ENCODE measurements at regions not wholly inside any gene's neighbourhood (a gene's known extent, or its start where the extent isn't known, plus 50 kb on each side); places are given as distances from the start of the nearest gene placed in this dataset.

- DNase-seq (ENCODE audit: low read depth), result peak; percentile 39
- no peak overlapping the region for H3K4me3 ChIP-seq (ENCODE audit: low read length)
- peak; percentile 73 for TF ChIP-seq CTCF (conservative IDR thresholded peaks at IDR 0.05; ENCODE audit: low read depth, low read length)
Observed at GRCh38 chr4:155025762-155026457, 182.5 kb upstream of the NPY2R start.

- no peak for TF ChIP-seq CTCF (conservative IDR thresholded peaks at IDR 0.05; ENCODE audit: low read depth, low read length)
- no peak overlapping the region for H3K4me3 ChIP-seq (ENCODE audit: low read length)
- DNase-seq (ENCODE audit: low read depth), result peak; percentile 72
Observed at GRCh38 chr4:155026715-155027114, 181.7 kb upstream of the NPY2R start.

GRCh38 chr4:155032521-155033229 lies 175.8 kb upstream of the NPY2R start:
- no peak for TF ChIP-seq CTCF (conservative IDR thresholded peaks at IDR 0.05; ENCODE audit: low read depth, low read length)
- no peak for DNase-seq (ENCODE audit: low read depth)
- H3K4me3 ChIP-seq (ENCODE audit: low read length), result no peak overlapping the region

- no peak for DNase-seq (ENCODE audit: low read depth)
- TF ChIP-seq CTCF (conservative IDR thresholded peaks at IDR 0.05; ENCODE audit: low read depth, low read length), result no peak
- no peak overlapping the region for H3K4me3 ChIP-seq (ENCODE audit: low read length)
Observed at GRCh38 chr4:155033604-155034003, 174.8 kb upstream of the NPY2R start.

- H3K4me3 ChIP-seq (ENCODE audit: low read length), result no peak overlapping the region
- no peak for DNase-seq (ENCODE audit: low read depth)
- no peak for TF ChIP-seq CTCF (conservative IDR thresholded peaks at IDR 0.05; ENCODE audit: low read depth, low read length)
Observed at GRCh38 chr4:155037031-155037430, 171.4 kb upstream of the NPY2R start.

- H3K4me3 ChIP-seq (ENCODE audit: low read length), result no peak overlapping the region
- no peak for DNase-seq (ENCODE audit: low read depth)
Observed at GRCh38 chr4:155038459-155038858, 170.0 kb upstream of the NPY2R start.

More at GRCh38 chr4:155038459-155038858, 170.0 kb upstream of the NPY2R start:
- no peak for TF ChIP-seq CTCF (conservative IDR thresholded peaks at IDR 0.05; ENCODE audit: low read depth, low read length)
